Aorta (tissue), 5 donors: ENCODE measurements at regions not wholly inside any gene's neighbourhood (a gene's known extent, or its start where the extent isn't known, plus 50 kb on each side); places are given as distances from the start of the nearest gene placed in this dataset.
A peak's percentile ranks its signal among the peaks of the same experiment; 100 is the strongest.

Source experiments
- ATAC-seq: fragments of 200-7000 bp; cut with Tn5 transposase; one replicate; pipeline ENCODE4 v1.9.1; 2022; ENCODE audit warnings: moderate library complexity; ENCODE audit not compliant: low FRiP score
- DNase-seq, 2 donors: peaks; one replicate each; pipeline ENCODE4 v3.0.0-alpha.2; 2020
- H3K27ac ChIP-seq, 2 donors: one replicate each; pipeline ENCODE4 v1.5.1; 2013; ENCODE audit warnings: low read length in 2 of 2, mild to moderate bottlenecking in 2 of 2, moderate library complexity in 2 of 2, control low read depth in 1 of 2, inconsistent platforms in 1 of 2, low read depth in 1 of 2
- H3K27me3 ChIP-seq, 2 donors: one replicate each; pipeline ENCODE4 v1.6.1; 2013; ENCODE audit warnings: control low read depth in 1 of 2, low read length in 1 of 2, mild to moderate bottlenecking in 1 of 2, moderate library complexity in 1 of 2; ENCODE audit not compliant: insufficient read depth in 2 of 2, control insufficient read depth in 1 of 2
- H3K36me3 ChIP-seq, 2 donors: one replicate each; pipeline ENCODE4 v1.6.1; 2013; ENCODE audit warnings: control low read depth in 1 of 2, low read length in 1 of 2, mild to moderate bottlenecking in 1 of 2; ENCODE audit not compliant: insufficient read depth in 2 of 2, control insufficient read depth in 1 of 2
- H3K4me1 ChIP-seq, 2 donors: one replicate each; pipeline ENCODE4 v1.6.1; 2013; ENCODE audit warnings: low read length in 2 of 2, control low read depth in 1 of 2, mild to moderate bottlenecking in 1 of 2, moderate library complexity in 1 of 2; ENCODE audit not compliant: insufficient read depth in 2 of 2, control insufficient read depth in 1 of 2
- H3K4me3 ChIP-seq, 2 donors: one replicate each; pipeline ENCODE4 v1.5.1; 2013; ENCODE audit warnings: low read length in 2 of 2, control low read depth in 1 of 2, mild to moderate bottlenecking in 1 of 2
- H3K9me3 ChIP-seq: one replicate; pipeline ENCODE4 v1.6.1; 2013; ENCODE audit warnings: mild to moderate bottlenecking, low read length; ENCODE audit not compliant: control insufficient read depth
- WGBS, 2 donors: extraction: QIAGEN DNeasy Blood & Tissue Kit; methylation state at CpG; one replicate each; pipeline ENCODE4 v1.1.7; 2013; 5-methylcytosine and 5-hydroxymethylcytosine counted together
- intact Hi-C, 2 donors: fragments of 100-400 bp; cut with DNase I; formaldehyde crosslinking; loops; one replicate each; pipeline versions ENCODE4 v1.14.2 to v1.15.0; 2022
- donor health status: healthy with polysubstance abuse.
- donor health status: Bipolar disorder and iron deficiency.
- donor health status: DM: no; HTN: no; CAD: no.
- donor health status: DM: no; HTN: no; CAD: no.
- donor health status: DM: yes; HTN: yes; CAD: no.

DNA sequence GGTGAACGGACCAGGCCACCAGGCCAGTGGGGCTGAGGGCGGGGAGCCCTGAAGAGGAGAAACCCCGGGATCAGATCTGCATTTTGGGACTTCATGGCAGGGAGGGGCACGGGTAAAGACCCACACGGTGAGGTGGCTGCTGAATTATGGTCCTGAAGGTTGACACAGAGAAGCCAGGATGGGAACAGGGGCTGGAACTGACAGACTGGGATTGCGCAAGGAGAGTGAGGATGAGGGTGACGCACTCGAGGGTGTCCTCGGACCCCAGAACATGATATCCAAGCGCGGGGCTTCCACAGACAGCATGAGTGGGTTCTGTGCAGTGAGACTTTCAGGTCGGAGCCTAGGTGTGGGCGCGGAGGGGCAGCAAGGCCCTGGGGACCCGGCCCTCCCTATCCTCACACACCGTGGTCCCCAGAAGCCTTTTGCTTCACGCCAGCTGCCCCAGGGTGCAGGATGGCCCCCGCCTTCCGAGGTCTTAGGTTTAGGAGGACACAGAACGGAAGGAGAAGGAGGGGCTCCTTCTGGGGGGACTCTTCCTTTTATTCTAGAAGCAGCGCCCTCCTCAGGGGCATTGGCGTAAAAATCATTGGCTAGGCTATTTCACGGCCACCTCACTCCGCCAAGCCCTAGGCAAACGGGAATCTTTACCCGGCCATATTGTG, 416.8 kb upstream of the HS6ST1 start:
- intact Hi-C loops: loop anchor here in 1 of 2 donors (10.0 kb wide), 2 partner anchors 659 to 1189 kb away; no protein-coding TSS in a partner anchor
- H3K4me1 ChIP-seq: no peaks in the 10 kb centered on the region
- ATAC-seq (no peak), DNase-seq (no peak)
- H3K4me3 ChIP-seq: no peak overlapping the region
- H3K27me3 ChIP-seq: no peaks in the 10 kb centered on the region
- H3K27ac ChIP-seq: no peak overlapping the region
- WGBS, 2 donors: 90 to 91% methylated on average over 26 of the region's 26 CpGs
- no peaks in the 10 kb centered on the region for H3K36me3 ChIP-seq
- peaks cover 1% of the 10 kb centered on the region for H3K9me3 ChIP-seq

DNA sequence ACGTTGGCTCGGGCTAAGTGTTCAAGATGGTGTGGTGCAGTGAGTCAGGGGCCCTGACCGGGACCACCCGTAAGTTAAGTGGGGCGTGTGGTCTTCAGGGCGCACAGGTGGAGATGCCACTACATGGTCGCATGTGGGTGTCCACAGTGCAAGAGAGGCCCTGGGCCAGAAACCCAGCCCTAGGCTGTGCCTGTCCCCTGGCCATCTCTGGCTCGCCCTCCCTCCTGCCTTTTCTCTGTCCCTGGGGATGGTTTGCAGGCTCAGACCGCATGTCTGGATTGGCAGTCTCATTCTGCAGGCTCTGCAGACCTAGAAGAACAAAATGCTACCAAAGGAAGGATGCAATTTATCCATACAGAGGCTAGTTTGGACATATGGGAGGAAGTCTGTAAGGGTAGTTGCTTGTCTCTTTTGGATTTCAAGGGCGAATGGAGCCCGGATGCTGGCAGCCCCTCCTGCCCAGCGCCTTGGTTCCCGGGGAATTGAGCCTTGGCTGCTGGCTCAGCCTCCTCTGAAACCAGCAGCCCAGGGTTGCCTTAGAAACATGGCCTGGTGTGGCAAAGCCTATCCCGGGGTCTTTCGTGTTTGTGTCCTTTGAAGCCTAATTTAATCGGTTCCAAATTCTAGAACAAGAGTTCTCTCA, 417.5 kb upstream of the HS6ST1 start:
- Histone ChIP-seq H3K36me3 (no peaks in the 10 kb centered on the region), H3K4me1 (no peaks in the 10 kb centered on the region), H3K4me3 (no peak overlapping the region), H3K27ac (no peak overlapping the region), H3K27me3 (no peaks in the 10 kb centered on the region), H3K9me3 (no peaks in the 10 kb centered on the region)
- ATAC-seq (peak; percentile 20), DNase-seq (no peak)
- intact Hi-C loops: loop anchor here in 1 of 2 donors (10.0 kb wide), 2 partner anchors 659 to 1189 kb away; no protein-coding TSS in a partner anchor
- 37 to 39% methylated on average over 16 of the region's 16 CpGs for WGBS, 2 donors

DNA sequence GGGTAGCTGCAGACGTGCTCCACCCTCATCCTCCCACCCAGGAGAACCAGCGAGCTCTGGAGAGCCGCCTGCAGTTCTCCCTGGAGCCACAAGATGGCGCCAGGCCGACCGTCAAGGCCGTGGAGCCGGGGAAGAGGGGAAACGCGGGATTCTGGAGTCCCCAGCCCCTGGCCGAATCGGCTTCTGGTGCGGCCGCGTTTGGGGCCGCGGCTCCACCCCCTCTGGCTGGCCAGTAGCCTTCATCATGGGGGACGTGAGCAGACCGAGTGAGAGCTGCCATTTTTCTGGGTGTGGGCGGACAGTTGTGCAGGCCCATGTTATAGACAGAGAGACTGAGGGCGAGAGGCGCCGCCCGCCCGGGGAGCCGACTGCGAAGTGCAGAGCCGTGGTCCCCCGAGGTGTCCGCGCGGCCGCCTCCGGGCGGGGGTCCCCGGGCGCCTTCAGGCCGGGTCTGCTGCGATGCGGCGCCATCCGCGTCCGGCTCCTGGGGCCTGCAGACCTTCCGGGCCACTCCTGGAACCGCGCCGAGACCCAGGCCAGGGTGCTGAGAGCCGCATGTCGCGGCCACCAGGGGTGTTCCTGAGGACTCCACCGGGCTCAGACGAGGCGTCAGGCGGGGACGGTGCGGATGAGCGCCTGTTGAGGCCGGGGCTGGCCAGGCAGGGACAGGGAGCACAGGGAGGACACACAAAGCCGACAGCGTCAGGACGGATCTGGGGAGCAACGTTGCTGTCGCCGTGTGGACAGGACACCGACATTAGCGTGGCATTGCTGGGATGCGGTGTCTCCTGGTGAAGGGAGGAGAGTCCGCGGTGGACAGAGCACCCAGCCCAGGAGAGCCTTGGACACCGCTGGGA, 418.2 kb upstream of the HS6ST1 start:
- Histone ChIP-seq H3K4me3 (no peak overlapping the region), H3K27me3 (no peaks in the 10 kb centered on the region), H3K4me1 (no peaks in the 10 kb centered on the region), H3K9me3 (no peaks in the 10 kb centered on the region), H3K27ac (no peak overlapping the region), H3K36me3 (no peaks in the 10 kb centered on the region)
- intact Hi-C loops: loop anchor here in 1 of 2 donors (10.0 kb wide), 2 partner anchors 658 to 1188 kb away; no protein-coding TSS in a partner anchor
- ATAC-seq (peak; percentile 87), DNase-seq (peak; percentile 84 to 93)
- 29 to 32% methylated on average over 71 of the region's 71 CpGs for WGBS, 2 donors

GRCh38 chr2:128737546-128737826, 418.8 kb upstream of the HS6ST1 start:
- H3K27ac ChIP-seq: no peak overlapping the region
- no peak for ATAC-seq
- no peaks in the 10 kb centered on the region for H3K9me3 ChIP-seq
- H3K27me3 ChIP-seq: no peaks in the 10 kb centered on the region
- no peak overlapping the region for H3K4me3 ChIP-seq
- WGBS, 2 donors: 92 to 94% methylated on average over 7 of the region's 7 CpGs
- DNase-seq: no peak
- no peaks in the 10 kb centered on the region for H3K36me3 ChIP-seq
- intact Hi-C loops: loop anchor here in 1 of 2 donors (10.0 kb wide), 2 partner anchors 657 to 1187 kb away; no protein-coding TSS in a partner anchor
- no peaks in the 10 kb centered on the region for H3K4me1 ChIP-seq

DNA sequence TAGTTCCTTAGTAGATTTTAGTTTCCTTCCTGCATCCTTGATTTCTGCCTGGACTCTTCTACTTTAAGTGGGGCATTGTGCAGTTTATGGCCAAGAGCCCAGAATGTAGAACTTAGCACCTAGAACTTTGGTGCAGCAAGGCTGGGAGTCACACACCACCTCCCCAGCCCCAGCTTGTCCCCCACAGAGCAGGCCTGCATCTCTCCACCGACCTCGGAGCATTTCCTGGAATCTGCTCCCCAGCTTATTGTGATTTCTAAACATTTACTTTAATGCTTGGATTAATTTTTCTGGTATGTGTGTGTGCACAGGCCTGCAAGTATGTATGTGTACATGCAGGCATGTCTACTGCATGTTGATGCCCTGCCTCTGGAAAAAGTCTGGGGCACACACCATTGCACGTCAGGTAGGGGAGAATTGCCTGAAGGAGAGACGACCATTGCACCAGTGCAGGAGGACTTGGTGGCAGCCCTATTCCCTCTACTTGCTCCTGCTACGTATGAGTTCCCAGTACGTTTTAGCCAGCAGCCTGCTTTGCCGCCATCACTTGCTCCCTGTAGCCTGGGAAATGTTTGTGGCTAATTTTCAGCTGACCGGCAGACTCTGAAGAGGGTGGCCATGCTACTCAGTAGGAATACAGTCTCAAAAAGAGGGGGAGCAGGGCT, 419.9 kb upstream of the HS6ST1 start:
- intact Hi-C loops: loop anchor here in 1 of 2 donors (10.0 kb wide), 2 partner anchors 656 to 1186 kb away; no protein-coding TSS in a partner anchor
- DNase-seq: no peak
- WGBS, 2 donors: 75 to 78% methylated on average over 8 of the region's 8 CpGs

GRCh38 chr2:128742467-128742866, 423.8 kb upstream of the HS6ST1 start:
- ATAC-seq (no peak), DNase-seq (no peak)
- Histone ChIP-seq H3K27me3 (no peaks in the 10 kb centered on the region), H3K4me3 (no peak overlapping the region), H3K9me3 (no peaks in the 10 kb centered on the region), H3K4me1 (no peaks in the 10 kb centered on the region), H3K36me3 (no peaks in the 10 kb centered on the region), H3K27ac (no peak overlapping the region)
- WGBS, 2 donors: 67 to 75% methylated on average over 3 of the region's 3 CpGs
- intact Hi-C loops: no loop called here

More for the DNA sequence above, 419.9 kb upstream of the HS6ST1 start:
- H3K27ac ChIP-seq: no peak overlapping the region
- ATAC-seq: no peak
- no peaks in the 10 kb centered on the region for H3K4me1 ChIP-seq
- no peak overlapping the region for H3K4me3 ChIP-seq
- H3K27me3 ChIP-seq: no peaks in the 10 kb centered on the region
- no peaks in the 10 kb centered on the region for H3K9me3 ChIP-seq
- H3K36me3 ChIP-seq: no peaks in the 10 kb centered on the region

DNA sequence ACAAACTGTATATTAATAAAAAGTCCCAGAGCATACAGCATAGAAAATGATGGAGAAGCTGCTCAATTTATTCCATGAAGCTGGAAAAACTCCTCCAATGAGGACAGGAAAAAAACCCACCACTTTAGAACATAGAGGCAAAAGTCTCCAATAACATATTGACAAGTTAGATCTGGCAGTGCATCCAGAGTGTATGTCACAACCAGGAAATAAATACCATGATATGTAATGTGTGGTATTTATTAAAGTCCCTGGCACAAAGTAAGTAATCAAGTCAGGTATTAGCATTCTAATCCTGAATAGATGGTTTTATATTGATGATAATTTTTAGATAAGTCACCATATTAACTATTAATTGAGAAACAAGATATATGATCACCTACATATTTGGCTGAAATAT, 427.3 kb upstream of the HS6ST1 start:
- H3K27me3 ChIP-seq: peaks cover 0 to 2% of the 10 kb centered on the region in 2 donors
- ATAC-seq (no peak), DNase-seq (no peak)
- no peak overlapping the region for H3K4me3 ChIP-seq
- H3K36me3 ChIP-seq: no peaks in the 10 kb centered on the region
- intact Hi-C loops: no loop called here
- no peaks in the 10 kb centered on the region for H3K4me1 ChIP-seq
- H3K27ac ChIP-seq: no peak overlapping the region
- no peaks in the 10 kb centered on the region for H3K9me3 ChIP-seq

GRCh38 chr2:128746356-128746755, 427.7 kb upstream of the HS6ST1 start:
- no peak for ATAC-seq

More at GRCh38 chr2:128746356-128746755, 427.7 kb upstream of the HS6ST1 start:
- no peak for DNase-seq
- Histone ChIP-seq H3K4me1 (no peaks in the 10 kb centered on the region), H3K36me3 (no peaks in the 10 kb centered on the region), H3K27me3 (peaks cover 0 to 2% of the 10 kb centered on the region in 2 donors), H3K27ac (no peak overlapping the region), H3K4me3 (no peak overlapping the region), H3K9me3 (no peaks in the 10 kb centered on the region)
- intact Hi-C loops: no loop called here
- 44 to 50% methylated on average over 5 of the region's 5 CpGs for WGBS, 2 donors
